Esophagus squamous epithelium (tissue), 4 donors: ENCODE measurements at regions not wholly inside any gene's neighbourhood (a gene's known extent, or its start where the extent isn't known, plus 50 kb on each side); places are given as distances from the start of the nearest gene placed in this dataset.

Experiments used
- POLR2A ChIP-seq, 4 donors: fragments of 450-650 bp; IDR thresholded peaks; one replicate each; pipeline ENCODE4 v1.6.1; 2017; ENCODE audit warnings: antibody characterized with exemption in 4 of 4, mild to moderate bottlenecking in 4 of 4, moderate library complexity in 3 of 4
- TF ChIP-seq, protein P1 (sequence below), 6 experiments: fragments of 450-650 bp in 4 of 6; fragments of 200-600 bp in 2 of 6; sonication (generic) in 2 of 6; IDR thresholded peaks; one replicate each; pipeline ENCODE4 v1.5.1; 2016 to 2019; ENCODE audit warnings: antibody characterized with exemption in 6 of 6, mild to moderate bottlenecking in 4 of 6, moderate library complexity in 4 of 6

DNA sequence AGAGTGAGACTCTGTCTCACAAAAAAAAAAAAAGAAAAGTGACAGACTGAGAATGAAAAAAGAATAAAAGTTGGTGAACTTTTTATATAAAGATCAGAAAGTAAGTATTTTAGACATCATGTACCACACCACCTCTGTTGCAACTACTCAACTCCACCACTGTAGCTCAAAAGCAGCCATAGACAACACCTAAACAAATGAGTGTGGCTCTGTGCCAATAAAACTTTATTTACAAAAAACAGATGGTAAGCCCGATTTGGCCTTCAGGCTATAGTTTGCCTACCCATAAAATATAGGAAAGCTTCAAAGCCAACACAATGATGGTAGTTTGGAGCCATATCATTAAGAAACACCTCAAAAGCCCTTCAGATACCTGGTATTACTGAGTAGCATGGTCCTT lies 154.5 kb upstream of the FOXN3 start:
- no peak for TF ChIP-seq POLR2A (IDR thresholded peaks at IDR 0.05)
- TF ChIP-seq, protein P1, sequence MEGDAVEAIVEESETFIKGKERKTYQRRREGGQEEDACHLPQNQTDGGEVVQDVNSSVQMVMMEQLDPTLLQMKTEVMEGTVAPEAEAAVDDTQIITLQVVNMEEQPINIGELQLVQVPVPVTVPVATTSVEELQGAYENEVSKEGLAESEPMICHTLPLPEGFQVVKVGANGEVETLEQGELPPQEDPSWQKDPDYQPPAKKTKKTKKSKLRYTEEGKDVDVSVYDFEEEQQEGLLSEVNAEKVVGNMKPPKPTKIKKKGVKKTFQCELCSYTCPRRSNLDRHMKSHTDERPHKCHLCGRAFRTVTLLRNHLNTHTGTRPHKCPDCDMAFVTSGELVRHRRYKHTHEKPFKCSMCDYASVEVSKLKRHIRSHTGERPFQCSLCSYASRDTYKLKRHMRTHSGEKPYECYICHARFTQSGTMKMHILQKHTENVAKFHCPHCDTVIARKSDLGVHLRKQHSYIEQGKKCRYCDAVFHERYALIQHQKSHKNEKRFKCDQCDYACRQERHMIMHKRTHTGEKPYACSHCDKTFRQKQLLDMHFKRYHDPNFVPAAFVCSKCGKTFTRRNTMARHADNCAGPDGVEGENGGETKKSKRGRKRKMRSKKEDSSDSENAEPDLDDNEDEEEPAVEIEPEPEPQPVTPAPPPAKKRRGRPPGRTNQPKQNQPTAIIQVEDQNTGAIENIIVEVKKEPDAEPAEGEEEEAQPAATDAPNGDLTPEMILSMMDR (IDR thresholded peaks at IDR 0.05), result no peak
